ENCODE measurements at regions not wholly inside any gene's neighbourhood (a gene's known extent, or its start where the extent isn't known, plus 50 kb on each side); places are given as distances from the start of the nearest gene placed in this dataset.

- Histone ChIP-seq H3K4ac (ENCODE audit: low read depth, low read length) (no peak overlapping the region), H3K27me3 (ENCODE audit: control insufficient read depth, insufficient read depth, low read length) (no peaks in the 10 kb centered on the region; the same call in 1 of the 2 replicates), H3K9me1 (ENCODE audit: insufficient read depth, low read length) (0 out of 2 replicates have a peak, but pooled peaks cover 2% of the 10 kb centered on the region), H3K56ac (ENCODE audit: extremely low read depth, insufficient read depth, low read length) (no peak overlapping the region), H3K4me1 (ENCODE audit: control insufficient read depth, insufficient read depth, low read length) (no peaks in the 10 kb centered on the region; the same call in 1 of the 2 replicates), H2AK5ac (ENCODE audit: low read depth, low read length) (peak overlapping the region; percentile 31; the same call in 1 of the 2 replicates), H4K8ac (ENCODE audit: low read depth in 2 of 2, low read length in 2 of 2) (no peak overlapping the region), H3K27ac (ENCODE audit: insufficient read depth, low read length) (no peak overlapping the region), H3K9ac (ENCODE audit: low read depth, low read length) (no peak overlapping the region), H3K18ac (ENCODE audit: low read depth, low read length) (no peak overlapping the region), H4K91ac (ENCODE audit: insufficient read depth, low read depth, low read length) (no peak overlapping the region), H3K14ac (replicated peaks; ENCODE audit: low read depth, low read length) (no peak overlapping the region), H2AFZ (replicated peaks; ENCODE audit: low read length, poor library complexity) (no peak overlapping the region), H3K36me3 (ENCODE audit: control insufficient read depth, insufficient read depth, low read length) (no peaks in the 10 kb centered on the region), H3K9me3 (ENCODE audit: control insufficient read depth, insufficient read depth, low read length) (no peaks in the 10 kb centered on the region), H4K5ac (ENCODE audit: low read depth, low read length) (no peak overlapping the region), H2BK15ac (ENCODE audit: low read depth, low read length) (no peak overlapping the region), H3K4me2 (ENCODE audit: low read depth, low read length) (no peak overlapping the region), H3K4me3 (ENCODE audit: insufficient read depth, low read depth, low read length) (no peak overlapping the region), H2BK20ac (ENCODE audit: low read depth, low read length) (no peak overlapping the region), H2BK120ac (ENCODE audit: low read depth, low read length) (no peak overlapping the region), H2BK5ac (ENCODE audit: low read depth, low read length, poor library complexity, severe bottlenecking) (no peak overlapping the region), H2AK9ac (replicated peaks; ENCODE audit: low read depth, low read length, poor library complexity) (no peak overlapping the region), H4K20me1 (ENCODE audit: insufficient read depth, low read length) (no peaks in the 10 kb centered on the region), H3K79me1 (ENCODE audit: low read depth in 1 of 2, low read length in 2 of 2) (no peaks in the 10 kb centered on the region), H3K23ac (ENCODE audit: low read depth, low read length) (no peak overlapping the region)
- ChIA-PET POLR2A (ENCODE audit: unreplicated experiment) (no interaction called here), CTCF (no interaction called here)
- ATAC-seq (ENCODE audit: low read depth) = peak; percentile 32
- no TSS peak for BruUV-seq (replicated peaks)
- intact Hi-C loops (cut with micrococcal nuclease) (no loop called here), dilution Hi-C loops (cut with HindIII; ENCODE audit: low sequenced_read_pairs, unreplicated experiment) (no loop called here), in situ Hi-C loops (cut with MboI; ENCODE audit: low sequenced_read_pairs) (no loop called here)
- no peak for TF ChIP-seq NFE2L2 (IDR thresholded peaks at IDR 0.05; ENCODE audit: low read depth, low read length)
- TF ChIP-seq SMC3 (IDR thresholded peaks at IDR 0.05; ENCODE audit: low read depth, low read length) = no peak
- no peak for TF ChIP-seq USF2 (IDR thresholded peaks at IDR 0.05; ENCODE audit: low read depth, low read length)
- TF ChIP-seq RCOR1 (IDR thresholded peaks at IDR 0.05; ENCODE audit: insufficient replicate concordance, low read length) = no peak
- no peak for TF ChIP-seq RFX5 (IDR thresholded peaks at IDR 0.05; ENCODE audit: low read depth, low read length)
- TF ChIP-seq MXI1 (IDR thresholded peaks at IDR 0.05; ENCODE audit: borderline replicate concordance, low read depth, low read length) = no peak
- TF ChIP-seq CEBPB (IDR thresholded peaks at IDR 0.05; ENCODE audit: low read depth, low read length) = no peak
- no peak for TF ChIP-seq CHD1 (IDR thresholded peaks at IDR 0.05; ENCODE audit: low read depth, low read length)
- no peak for TF ChIP-seq BHLHE40 (IDR thresholded peaks at IDR 0.05; ENCODE audit: low read depth, low read length)
- no peak for TF ChIP-seq FOS (IDR thresholded peaks at IDR 0.05; ENCODE audit: low read depth, low read length)
- no peak for TF ChIP-seq RAD21 (IDR thresholded peaks at IDR 0.05; ENCODE audit: low read length)
- no peak for TF ChIP-seq MAZ (IDR thresholded peaks at IDR 0.05; ENCODE audit: borderline replicate concordance, low read depth, low read length)
- TF ChIP-seq MAFK (IDR thresholded peaks at IDR 0.05; ENCODE audit: low read depth, low read length) = no peak
- no peak for TF ChIP-seq POLR2A (IDR thresholded peaks at IDR 0.05; ENCODE audit: low read depth, low read length)
- TF ChIP-seq ELK1 (IDR thresholded peaks at IDR 0.05; ENCODE audit: borderline replicate concordance, low read depth, low read length) = no peak
- TF ChIP-seq CTCF (conservative IDR thresholded peaks at IDR 0.05; ENCODE audit: low read depth, low read length) = no peak
- DNase-seq = no peak
These were observed 53.3 kb downstream of the FOXD1 start for GRCh38 chr5:73395256-73395655.

All from IMR-90 (cell line).